GM06990 (cell line): ENCODE measurements at regions not wholly inside any gene's neighbourhood (a gene's known extent, or its start where the extent isn't known, plus 50 kb on each side); places are given as distances from the start of the nearest gene placed in this dataset.

Experiments
- DNase-seq: peaks from one replicate; pipeline ENCODE4 v3.0.0-alpha.2; 2011; ENCODE audit not compliant: insufficient read length; ENCODE audit errors: extremely low read depth
- H3K27me3 ChIP-seq: replicated peaks from 2 replicates; pipeline ENCODE4 v1.6.0; 2011; ENCODE audit warnings: low read length; ENCODE audit not compliant: control insufficient read depth, insufficient read depth
- H3K36me3 ChIP-seq: 2 replicates; pipeline ENCODE4 v1.5.1; 2011; ENCODE audit warnings: low read length; ENCODE audit not compliant: control insufficient read depth, insufficient read depth
- H3K4me3 ChIP-seq: replicated peaks from 2 replicates; pipeline ENCODE4 v1.5.1; 2011; ENCODE audit warnings: low read depth, mild to moderate bottlenecking, control low read depth, low read length
- TF ChIP-seq, protein P1 (sequence below): IDR thresholded peaks from 2 replicates; pipeline ENCODE4 v1.5.1; 2011; ENCODE audit warnings: low read length, control low read depth, mild to moderate bottlenecking, inconsistent platforms; ENCODE audit not compliant: insufficient read depth, poor library complexity, severe bottlenecking

GRCh38 chr1:168842916-168843315 lies 113.9 kb upstream of the DPT start:
- DNase-seq: no peak
- H3K36me3 ChIP-seq: no peaks in the 10 kb centered on the region
- H3K27me3 ChIP-seq: no peaks in the 10 kb centered on the region
- TF ChIP-seq, protein P1, sequence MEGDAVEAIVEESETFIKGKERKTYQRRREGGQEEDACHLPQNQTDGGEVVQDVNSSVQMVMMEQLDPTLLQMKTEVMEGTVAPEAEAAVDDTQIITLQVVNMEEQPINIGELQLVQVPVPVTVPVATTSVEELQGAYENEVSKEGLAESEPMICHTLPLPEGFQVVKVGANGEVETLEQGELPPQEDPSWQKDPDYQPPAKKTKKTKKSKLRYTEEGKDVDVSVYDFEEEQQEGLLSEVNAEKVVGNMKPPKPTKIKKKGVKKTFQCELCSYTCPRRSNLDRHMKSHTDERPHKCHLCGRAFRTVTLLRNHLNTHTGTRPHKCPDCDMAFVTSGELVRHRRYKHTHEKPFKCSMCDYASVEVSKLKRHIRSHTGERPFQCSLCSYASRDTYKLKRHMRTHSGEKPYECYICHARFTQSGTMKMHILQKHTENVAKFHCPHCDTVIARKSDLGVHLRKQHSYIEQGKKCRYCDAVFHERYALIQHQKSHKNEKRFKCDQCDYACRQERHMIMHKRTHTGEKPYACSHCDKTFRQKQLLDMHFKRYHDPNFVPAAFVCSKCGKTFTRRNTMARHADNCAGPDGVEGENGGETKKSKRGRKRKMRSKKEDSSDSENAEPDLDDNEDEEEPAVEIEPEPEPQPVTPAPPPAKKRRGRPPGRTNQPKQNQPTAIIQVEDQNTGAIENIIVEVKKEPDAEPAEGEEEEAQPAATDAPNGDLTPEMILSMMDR: no peak
- no peak overlapping the region for H3K4me3 ChIP-seq

- TF ChIP-seq, protein P1: no peak
- no peaks in the 10 kb centered on the region for H3K27me3 ChIP-seq
- no peak for DNase-seq
- no peak overlapping the region for H3K4me3 ChIP-seq
- H3K36me3 ChIP-seq: no peaks in the 10 kb centered on the region
Observed at GRCh38 chr1:168843401-168843800, 114.4 kb upstream of the DPT start.

DNA sequence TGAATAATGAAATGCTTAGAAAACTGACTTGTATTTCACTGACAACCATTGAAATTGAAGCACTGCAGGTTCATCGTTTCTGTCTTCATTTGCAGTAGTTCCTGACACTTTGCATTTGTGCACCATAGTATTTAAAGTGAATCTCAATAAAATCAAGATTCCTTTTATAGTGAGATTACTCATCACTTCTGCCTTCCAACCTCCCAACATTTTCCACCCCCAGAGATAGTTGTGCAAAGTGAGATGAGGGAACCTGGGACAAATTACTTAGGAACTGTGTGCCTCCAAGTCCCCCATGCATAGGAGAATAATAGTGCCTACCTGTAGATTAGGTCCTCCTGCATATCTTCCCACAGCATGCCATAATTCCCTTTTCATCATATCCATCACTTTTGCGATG lies 114.9 kb upstream of the DPT start:
- no peak overlapping the region for H3K4me3 ChIP-seq
- TF ChIP-seq, protein P1: no peak
- H3K27me3 ChIP-seq: no peaks in the 10 kb centered on the region
- H3K36me3 ChIP-seq: no peaks in the 10 kb centered on the region
- DNase-seq: no peak

GRCh38 chr1:168845140-168845539 lies 116.1 kb upstream of the DPT start:
- Histone ChIP-seq H3K4me3 (no peak overlapping the region), H3K27me3 (no peaks in the 10 kb centered on the region), H3K36me3 (no peaks in the 10 kb centered on the region)
- TF ChIP-seq, protein P1: no peak
- no peak for DNase-seq

GRCh38 chr1:168848051-168848450 lies 119.0 kb upstream of the DPT start:
- no peak overlapping the region for H3K4me3 ChIP-seq
- H3K27me3 ChIP-seq: no peaks in the 10 kb centered on the region
- no peaks in the 10 kb centered on the region for H3K36me3 ChIP-seq
- TF ChIP-seq, protein P1: no peak
- DNase-seq: no peak

GRCh38 chr1:168861421-168862004 lies 132.5 kb upstream of the DPT start:
- DNase-seq: no peak
- TF ChIP-seq, protein P1: no peak
- H3K36me3 ChIP-seq: no peaks in the 10 kb centered on the region
- no peaks in the 10 kb centered on the region for H3K27me3 ChIP-seq
- H3K4me3 ChIP-seq: no peak overlapping the region
